Neural cell (in vitro differentiated cells): ENCODE measurements at regions not wholly inside any gene's neighbourhood (a gene's known extent, or its start where the extent isn't known, plus 50 kb on each side); places are given as distances from the start of the nearest gene placed in this dataset.

Experiments
- CTCF ChIP-seq: fragments of 450-650 bp; IDR thresholded peaks from 2 replicates; pipeline ENCODE4 v1.5.1; 2014; ENCODE audit warnings: antibody characterized with exemption, mild to moderate bottlenecking, moderate library complexity; ENCODE audit not compliant: poor library complexity, severe bottlenecking
- EZH2 ChIP-seq: fragments of 200-600, 300-800 bp; shearing (Covaris generic), sonication (generic); IDR thresholded peaks from 2 replicates; pipeline ENCODE4 v1.6.1; 2014; ENCODE audit warnings: antibody characterized with exemption, low read length, borderline replicate concordance, mild to moderate bottlenecking; ENCODE audit not compliant: insufficient read depth, poor library complexity, severe bottlenecking
- MXI1 ChIP-seq: fragments of 450-650 bp; conservative IDR thresholded peaks from 2 replicates; pipeline ENCODE4 v1.6.1; 2014; ENCODE audit warnings: antibody characterized with exemption, mild to moderate bottlenecking; ENCODE audit not compliant: poor library complexity, severe bottlenecking
- REST ChIP-seq: IDR thresholded peaks from 2 replicates; pipeline ENCODE4 v1.6.1; 2012; ENCODE audit warnings: borderline replicate concordance
- TAF1 ChIP-seq: IDR thresholded peaks from 2 replicates; pipeline ENCODE4 v1.6.1; 2012; ENCODE audit warnings: low read depth

GRCh38 chr5:58048954-58049353 lies 410.9 kb downstream of the PLK2 start:
- TF ChIP-seq MXI1 (no peak), CTCF (no peak), EZH2 (no peak), REST (no peak), TAF1 (no peak)
